Endothelial cell of umbilical vein (primary cell): ENCODE measurements at regions not wholly inside any gene's neighbourhood (a gene's known extent, or its start where the extent isn't known, plus 50 kb on each side); places are given as distances from the start of the nearest gene placed in this dataset.

ENCODE experiments used
- BruUV-seq: library from RNA; stranded (reverse); fragments of 400-500 nt; replicated peaks from 2 replicates; lab custom pipeline; 2021; lab: Mats Ljungman, UMichigan
- CTCF ChIA-PET: fragments of 300-600, 350-600 bp; sonication (Branson Sonifier 250); formaldehyde crosslinking; loops from one replicate; lab custom pipeline; 2021; ENCODE audit warnings: antibody characterized with exemption, inconsistent platforms; lab: Charles Lee
- POLR2A ChIA-PET: fragments of 300-600, 350-600 bp; sonication (Branson Sonifier 250); formaldehyde crosslinking; loops from one replicate; lab custom pipeline; 2021; ENCODE audit warnings: antibody characterized with exemption, inconsistent platforms; lab: Charles Lee
- DNase-seq: peaks from one replicate; pipeline ENCODE4 v3.0.0-alpha.2; 2011; ENCODE audit warnings: low read depth, low spot score
- FAIRE-seq: peaks from 2 replicates; lab custom pipeline; 2011; peaks lifted over from hg19 to GRCh38; lab: Jason Lieb, UNC
- H2AFZ ChIP-seq: 2 replicates; pipeline ENCODE4 v1.6.0; 2012; ENCODE audit warnings: low read depth, low read length, control low read depth, inconsistent platforms
- H3K27ac ChIP-seq: 2 replicates; pipeline ENCODE4 v1.5.1; 2011; ENCODE audit warnings: low read depth, mild to moderate bottlenecking, control low read depth, low read length, moderate library complexity; ENCODE audit not compliant: insufficient read depth
- H3K27me3 ChIP-seq, 2 experiments: 2 replicates each; pipeline versions ENCODE4 v1.6.0 to v1.6.1; 2011; ENCODE audit warnings: low read length in 2 of 2, mixed read lengths in 1 of 2; ENCODE audit not compliant: control insufficient read depth in 2 of 2, insufficient read depth in 2 of 2
- H3K36me3 ChIP-seq, 2 experiments: 2 replicates in 1 of 2; 3 replicates in 1 of 2; pipeline ENCODE4 v1.5.1; 2011; ENCODE audit warnings: low read length in 2 of 2, mild to moderate bottlenecking in 1 of 2, moderate library complexity in 1 of 2; ENCODE audit not compliant: control insufficient read depth in 2 of 2, insufficient read depth in 2 of 2; ENCODE audit errors: extremely low read depth in 1 of 2
- H3K4me1 ChIP-seq: 3 replicates; pipeline ENCODE4 v1.5.1; 2011; ENCODE audit warnings: mild to moderate bottlenecking, low read length; ENCODE audit not compliant: control insufficient read depth, insufficient read depth; ENCODE audit errors: extremely low read depth
- H3K4me2 ChIP-seq: 2 replicates; pipeline ENCODE4 v1.6.1; 2011; ENCODE audit warnings: low read length, control low read depth, mixed read lengths; ENCODE audit not compliant: insufficient read depth
- H3K4me3 ChIP-seq, 3 experiments: fragments of 200-600 bp in 1 of 3; sonication (generic), shearing (Covaris generic) in 1 of 3; replicated peaks in 1 of 3; 2 replicates each; pipeline ENCODE4 v1.5.1; 2011 to 2016; ENCODE audit warnings: control low read depth in 3 of 3, low read length in 3 of 3, mild to moderate bottlenecking in 2 of 3, inconsistent platforms in 1 of 3, low read depth in 1 of 3, moderate library complexity in 1 of 3; ENCODE audit not compliant: insufficient read depth in 1 of 3
- H3K79me2 ChIP-seq: 2 replicates; pipeline ENCODE4 v1.6.0; 2012; ENCODE audit warnings: low read length, inconsistent platforms; ENCODE audit not compliant: control insufficient read depth, insufficient read depth
- H3K9ac ChIP-seq: replicated peaks from 2 replicates; pipeline ENCODE3; 2011; ENCODE audit warnings: low read length, control low read depth; ENCODE audit not compliant: insufficient read depth; ENCODE audit errors: extremely low read depth
- H3K9me1 ChIP-seq: replicated peaks from 3 replicates; pipeline ENCODE4 v1.6.0; 2011; ENCODE audit warnings: mild to moderate bottlenecking, low read length; ENCODE audit not compliant: control insufficient read depth, insufficient read depth; ENCODE audit errors: extremely low read depth
- H3K9me3 ChIP-seq: replicated peaks from 2 replicates; pipeline ENCODE4 v1.5.1; 2012; ENCODE audit warnings: low read length, inconsistent platforms; ENCODE audit not compliant: control insufficient read depth, insufficient read depth
- H4K20me1 ChIP-seq: replicated peaks from 2 replicates; pipeline ENCODE3; 2011; ENCODE audit warnings: mild to moderate bottlenecking, low read length; ENCODE audit not compliant: control insufficient read depth, insufficient read depth; ENCODE audit errors: extremely low read depth
- CTCF ChIP-seq, 2 donors: IDR thresholded peaks; 1 replicate in 1 of 2; 2 replicates in 1 of 2; pipeline ENCODE4 v1.5.1; 2011; ENCODE audit warnings: low read length in 2 of 2, mild to moderate bottlenecking in 2 of 2, moderate library complexity in 2 of 2, control low read depth in 1 of 2, inconsistent platforms in 1 of 2, low read depth in 1 of 2; ENCODE audit not compliant: insufficient read depth in 1 of 2; ENCODE audit errors: extremely low read depth in 1 of 2
- EZH2 ChIP-seq: IDR thresholded peaks from 2 replicates; pipeline ENCODE4 v1.6.1; 2012; ENCODE audit warnings: borderline replicate concordance, low read depth, mild to moderate bottlenecking, moderate library complexity, low read length, inconsistent platforms; ENCODE audit not compliant: severe bottlenecking
- FOS ChIP-seq: IDR thresholded peaks from 2 replicates; pipeline ENCODE4 v1.6.1; 2011; ENCODE audit warnings: mild to moderate bottlenecking, low read length, moderate library complexity, borderline replicate concordance; ENCODE audit not compliant: insufficient read depth
- GATA2 ChIP-seq: IDR thresholded peaks from 2 replicates; pipeline ENCODE4 v1.7.0; 2011; ENCODE audit warnings: low read depth, mild to moderate bottlenecking, moderate library complexity, mixed read lengths, low read length; ENCODE audit not compliant: insufficient read length, insufficient read depth
- JUN ChIP-seq: IDR thresholded peaks from 2 replicates; pipeline ENCODE4 v1.6.1; 2011; ENCODE audit warnings: borderline replicate concordance, low read depth; ENCODE audit not compliant: insufficient read length, insufficient read depth
- MAX ChIP-seq: IDR thresholded peaks from 2 replicates; pipeline ENCODE4 v1.6.1; 2011; ENCODE audit not compliant: insufficient read depth, insufficient read length
- MYC ChIP-seq: IDR thresholded peaks from one replicate; pipeline ENCODE4 v1.6.1; 2011; ENCODE audit warnings: mild to moderate bottlenecking, low read depth, low read length
- POLR2A ChIP-seq: IDR thresholded peaks from 2 replicates; pipeline ENCODE4 v1.6.1; 2012; ENCODE audit warnings: low read depth, mild to moderate bottlenecking, control low read depth, low read length
- POLR2AphosphoS5 ChIP-seq: IDR thresholded peaks from 2 replicates; pipeline ENCODE4 v1.6.1; 2012; ENCODE audit warnings: low read depth, mild to moderate bottlenecking, control low read depth, low read length, moderate library complexity; ENCODE audit not compliant: insufficient read depth
- dilution Hi-C: fragments of 300-500 bp; cut with MboI; formaldehyde crosslinking; loops from one replicate; pipeline ENCODE4 v1.15.0; 2019; ENCODE audit warnings: low sequenced_read_pairs; ENCODE audit not compliant: extremely low pct_ligation_motif_present
- intact Hi-C: fragments of 100-400 bp; cut with micrococcal nuclease; formaldehyde crosslinking; loops from one replicate; pipeline ENCODE4 v1.10.0; 2022

- H3K4me1 ChIP-seq = no peaks in the 10 kb centered on the region
- BruUV-seq = no TSS peak
- no peaks in the 10 kb centered on the region for H3K79me2 ChIP-seq
- no peaks in the 10 kb centered on the region for H3K27me3 ChIP-seq
- ChIA-PET CTCF (no interaction called here), POLR2A (no interaction called here)
- H3K4me2 ChIP-seq = no peak overlapping the region
- H4K20me1 ChIP-seq = no peaks in the 10 kb centered on the region
- no peak overlapping the region for H3K4me3 ChIP-seq
- H3K27ac ChIP-seq = no peak overlapping the region
- H3K9ac ChIP-seq = no peak overlapping the region
- DNase-seq (no peak), FAIRE-seq (no peak)
- no peak for TF ChIP-seq CTCF (IDR thresholded peaks at IDR 0.05; ENCODE audit: extremely low read depth in 1 of 2, insufficient read depth in 1 of 2, low read depth in 1 of 2, low read length in 2 of 2)
- no peak for TF ChIP-seq EZH2
- no peak for TF ChIP-seq POLR2A
- no peak for TF ChIP-seq MAX
- TF ChIP-seq JUN = no peak
- TF ChIP-seq GATA2 = no peak
- no peak for TF ChIP-seq FOS
- no peak for TF ChIP-seq POLR2AphosphoS5
- TF ChIP-seq MYC = no peak
- H3K36me3 ChIP-seq = no peaks in the 10 kb centered on the region
- dilution Hi-C loops = no loop called here
- no peaks in the 10 kb centered on the region for H3K9me1 ChIP-seq
- no peak overlapping the region for H2AFZ ChIP-seq
- intact Hi-C loops = no loop called here
- H3K9me3 ChIP-seq = no peaks in the 10 kb centered on the region
Observed at GRCh38 chr1:168835791-168836190, 106.8 kb upstream of the DPT start.
